T-cell (primary cell): ENCODE measurements at regions not wholly inside any gene's neighbourhood (a gene's known extent, or its start where the extent isn't known, plus 50 kb on each side); places are given as distances from the start of the nearest gene placed in this dataset.
A peak's percentile ranks its signal among the peaks of the same experiment; 100 is the strongest.

ENCODE experiments used
- ATAC-seq, 4 experiments: fragments of 200-7000 bp in 3 of 4; fragments of 150-1000 bp in 1 of 4; cut with Tn5 transposase; replicated peaks in 1 of 4; 1 replicate in 3 of 4; 2 replicates in 1 of 4; pipeline ENCODE4 v1.10.0; 2021; ENCODE audit warnings: moderate library complexity in 3 of 4, mild to moderate bottlenecking in 2 of 4, moderate number of reproducible peaks in 1 of 4
- CTCF ChIA-PET, 2 donors: fragments of 300-600 bp; sonication (Branson Sonifier 250); formaldehyde crosslinking; loops; one replicate each; lab custom pipeline; 2022; ENCODE audit warnings: antibody characterized with exemption in 2 of 2; lab: Charles Lee
- POLR2A ChIA-PET, 2 donors: fragments of 300-600 bp; sonication (Branson Sonifier 250); formaldehyde crosslinking; loops; one replicate each; lab custom pipeline; 2022; ENCODE audit warnings: antibody characterized with exemption in 2 of 2; lab: Charles Lee
- DNase-seq, 35 experiments: peaks; one replicate each; pipeline versions ENCODE4 v3.0.0 to v3.0.0-alpha.2; 2013 to 2023
- H3K27ac ChIP-seq: one replicate; pipeline ENCODE4 v1.5.1; 2013; ENCODE audit warnings: low read length
- H3K27me3 ChIP-seq, 2 experiments: replicated peaks in 1 of 2; 1 replicate in 1 of 2; 2 replicates in 1 of 2; pipeline versions ENCODE4 v1.6.1 to v1.7.0; 2013; ENCODE audit warnings: low read length in 1 of 2, mixed read lengths in 1 of 2; ENCODE audit not compliant: control insufficient read depth in 2 of 2, insufficient read depth in 2 of 2; ENCODE audit errors: extremely low read depth in 1 of 2
- H3K36me3 ChIP-seq, 2 donors: 1 replicate in 1 of 2; 2 replicates in 1 of 2; pipeline versions ENCODE4 v1.6.1 to v1.7.0; 2013; ENCODE audit warnings: low read length in 1 of 2; ENCODE audit not compliant: control insufficient read depth in 2 of 2, insufficient read depth in 1 of 2; ENCODE audit errors: extremely low read depth in 1 of 2
- H3K4me1 ChIP-seq, 2 experiments: 1 replicate in 1 of 2; 2 replicates in 1 of 2; pipeline versions ENCODE4 v1.6.1 to v1.7.0; 2013; ENCODE audit warnings: low read length in 2 of 2, mixed read lengths in 1 of 2; ENCODE audit not compliant: insufficient read depth in 2 of 2, control insufficient read depth in 1 of 2; ENCODE audit errors: extremely low read depth in 1 of 2
- H3K4me3 ChIP-seq, 2 donors: 1 replicate in 1 of 2; 2 replicates in 1 of 2; pipeline versions ENCODE4 v1.5.1 to v1.7.0; 2013; ENCODE audit warnings: mild to moderate bottlenecking in 2 of 2, low read length in 1 of 2, moderate library complexity in 1 of 2; ENCODE audit not compliant: control insufficient read depth in 1 of 2; ENCODE audit errors: extremely low read depth in 1 of 2
- H3K9me3 ChIP-seq: 2 replicates; pipeline ENCODE4 v1.7.0; 2013
- H3K27ac Mint-ChIP-seq, 2 donors: one replicate each; pipeline ENCODE4 v1.8.0; 2020 to 2021; ENCODE audit warnings: mild to moderate bottlenecking in 2 of 2, mixed read lengths in 2 of 2
- H3K27me3 Mint-ChIP-seq, 2 donors: one replicate each; pipeline ENCODE4 v1.8.0; 2021 to 2022; ENCODE audit warnings: mixed read lengths in 2 of 2
- H3K36me3 Mint-ChIP-seq: one replicate; pipeline ENCODE4 v1.8.0; 2021; ENCODE audit warnings: mixed read lengths
- H3K4me1 Mint-ChIP-seq, 3 donors: one replicate each; pipeline ENCODE4 v1.8.0; 2020 to 2022; ENCODE audit warnings: mixed read lengths in 3 of 3, mild to moderate bottlenecking in 1 of 3
- H3K4me3 Mint-ChIP-seq, 3 donors: one replicate each; pipeline ENCODE4 v1.8.0; 2020 to 2022; ENCODE audit warnings: mild to moderate bottlenecking in 3 of 3, mixed read lengths in 3 of 3, moderate library complexity in 3 of 3
- H3K9me3 Mint-ChIP-seq, 3 donors: one replicate each; pipeline ENCODE4 v1.8.0; 2020 to 2022; ENCODE audit warnings: mixed read lengths in 3 of 3
- WGBS: methylation state at CpG from one replicate; pipeline ENCODE4 v1.1.5; 2013; ENCODE audit warnings: missing lambda C conversion rate; ENCODE audit not compliant: insufficient coverage; 5-methylcytosine and 5-hydroxymethylcytosine counted together

DNA sequence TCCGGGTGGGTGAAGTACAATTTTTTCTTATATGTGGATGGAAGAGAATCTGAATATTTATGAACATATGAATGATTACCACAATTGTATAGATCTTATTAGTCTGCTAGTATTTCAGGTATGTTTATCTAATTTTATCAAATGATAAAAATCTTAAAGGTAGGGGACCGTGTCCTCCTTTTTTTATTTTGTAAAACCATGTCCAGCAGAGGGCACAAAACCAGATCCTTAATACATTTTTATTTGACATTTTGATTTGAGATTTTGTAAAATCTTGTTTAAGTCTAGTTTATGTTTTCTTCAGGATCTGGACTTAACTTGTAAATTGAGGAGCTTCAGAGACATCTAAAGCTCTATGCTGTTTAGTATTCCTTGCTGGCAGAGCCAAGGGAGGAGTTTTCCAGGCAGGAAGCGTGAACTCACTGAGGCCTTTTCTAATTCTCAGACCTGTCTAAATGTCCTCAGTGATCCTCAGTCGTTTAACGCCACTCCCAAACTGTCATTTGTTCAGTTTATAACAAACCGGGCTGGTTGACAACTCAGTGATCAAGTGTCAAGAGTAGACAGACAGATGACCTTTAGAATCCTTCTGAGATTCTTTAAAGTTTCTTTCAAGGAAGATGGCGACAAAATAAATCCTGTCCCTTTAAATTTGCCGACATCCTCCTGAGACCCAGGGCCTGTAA, 263.9 kb downstream of the KTN1 start:
- Histone ChIP-seq H3K27me3 (no peaks in the 10 kb centered on the region), H3K4me1 (no peaks in the 10 kb centered on the region), H3K9me3 (no peaks in the 10 kb centered on the region), H3K4me3 (no peak overlapping the region), H3K36me3 (no peaks in the 10 kb centered on the region), H3K27ac (no peak overlapping the region)
- ATAC-seq (no peak), DNase-seq (peak in 1 of 35 experiments; percentile 4)
- 86% methylated on average over 5 of the region's 8 CpGs for WGBS
- H3K4me1 Mint-ChIP-seq: no peaks in the 10 kb centered on the region
- no peak overlapping the region for H3K27ac Mint-ChIP-seq
- H3K9me3 Mint-ChIP-seq: no peaks in the 10 kb centered on the region
- H3K4me3 Mint-ChIP-seq: no peak overlapping the region
- H3K36me3 Mint-ChIP-seq: no peaks in the 10 kb centered on the region
- ChIA-PET CTCF (interaction anchor here (0.8 to 1.2 kb wide), 4 partner anchors 37 to 497 kb away, joined by 3 to 7 read pairs (median 4); partner anchors contain the start of gene PELI2 (in 1 of the 2)), POLR2A (no interaction called here)
- H3K27me3 Mint-ChIP-seq: no peaks in the 10 kb centered on the region

DNA sequence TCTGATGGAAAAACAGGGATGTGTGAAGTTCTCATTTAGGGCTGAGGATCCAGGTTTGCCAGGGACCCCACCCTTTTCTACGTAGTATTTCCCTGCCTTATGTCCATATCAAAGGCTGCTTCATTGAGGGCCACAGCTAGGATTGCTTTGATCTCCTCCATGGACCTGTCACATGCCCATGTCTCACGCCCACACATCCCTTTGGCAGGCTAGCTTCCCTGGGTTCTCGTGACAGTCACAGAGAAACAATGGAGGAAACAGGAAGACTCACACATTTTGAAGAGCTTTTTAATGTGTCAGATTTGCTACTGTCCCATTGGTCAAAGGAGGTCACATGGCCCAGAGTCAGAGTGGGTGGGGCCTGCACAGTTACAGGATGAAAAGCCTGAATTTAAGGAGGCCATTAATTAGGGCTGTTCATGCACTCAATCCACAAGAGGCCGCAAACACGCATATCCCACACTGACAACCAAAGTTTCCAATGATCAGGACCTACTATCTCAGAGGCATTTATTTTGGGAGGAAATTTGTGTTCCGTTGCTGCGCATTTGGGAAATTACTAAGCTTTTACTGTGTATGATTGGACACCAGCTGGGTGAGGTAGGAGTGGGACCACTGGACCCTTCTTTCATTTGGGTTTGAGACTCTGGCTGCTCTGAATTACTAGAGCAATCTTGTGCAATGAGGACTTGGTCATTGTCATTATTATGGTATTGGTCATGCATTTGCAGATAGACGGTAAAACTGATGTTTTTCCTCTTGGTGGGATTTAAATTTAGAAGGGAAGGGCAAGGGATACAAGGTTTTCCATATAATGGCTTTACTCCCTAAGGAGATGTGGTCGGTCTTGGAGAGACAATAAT, 266.2 kb downstream of the KTN1 start:
- ChIA-PET CTCF (interaction anchor here in 1 of 2 donors (0.6 kb wide), 1 partner anchor 407 kb away, joined by 3 read pairs; no protein-coding TSS in a partner anchor), POLR2A (no interaction called here)
- H3K27me3 Mint-ChIP-seq: no peaks in the 10 kb centered on the region
- H3K4me3 Mint-ChIP-seq: no peak overlapping the region
- ATAC-seq (no peak), DNase-seq (no peak)
- Histone ChIP-seq H3K4me1 (no peaks in the 10 kb centered on the region), H3K27ac (no peak overlapping the region), H3K4me3 (no peak overlapping the region), H3K9me3 (no peaks in the 10 kb centered on the region), H3K27me3 (no peaks in the 10 kb centered on the region), H3K36me3 (no peaks in the 10 kb centered on the region)
- H3K4me1 Mint-ChIP-seq: no peaks in the 10 kb centered on the region
- H3K36me3 Mint-ChIP-seq: no peaks in the 10 kb centered on the region
- H3K9me3 Mint-ChIP-seq: no peaks in the 10 kb centered on the region
- WGBS: 75% methylated on average over 4 of the region's 9 CpGs
- no peak overlapping the region for H3K27ac Mint-ChIP-seq

DNA sequence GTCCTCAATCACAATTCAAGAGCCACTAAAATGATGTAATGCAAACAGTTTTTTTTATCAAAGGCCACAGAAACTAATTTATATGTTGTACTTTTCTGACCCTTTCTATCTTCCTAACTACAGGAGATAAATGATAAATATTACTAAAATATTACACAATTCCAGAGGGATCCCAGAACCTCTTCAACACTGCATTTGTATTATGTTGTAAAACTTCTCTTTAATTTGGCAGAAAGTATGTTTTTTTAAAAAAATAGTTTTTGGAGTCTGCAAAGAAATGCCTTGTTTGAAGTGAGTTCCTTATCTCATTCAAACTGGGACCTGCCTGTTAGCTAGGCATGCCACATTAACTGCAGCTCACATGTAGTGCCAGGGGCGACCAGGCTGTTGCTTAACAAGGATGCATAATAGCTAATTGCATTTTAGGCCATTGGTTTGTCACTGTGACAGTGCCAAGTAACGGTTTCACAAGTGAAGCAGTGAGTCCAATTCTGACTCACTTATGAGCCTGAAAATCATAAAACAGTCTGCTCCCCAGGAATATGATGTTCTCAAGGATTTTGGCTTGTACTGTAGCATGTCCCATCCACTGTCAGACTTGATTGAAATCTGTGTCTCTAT, 266.9 kb downstream of the KTN1 start:
- Histone ChIP-seq H3K9me3 (no peaks in the 10 kb centered on the region), H3K27ac (no peak overlapping the region), H3K27me3 (no peaks in the 10 kb centered on the region), H3K4me1 (no peaks in the 10 kb centered on the region), H3K4me3 (no peak overlapping the region), H3K36me3 (no peaks in the 10 kb centered on the region)
- ChIA-PET POLR2A (no interaction called here), CTCF (no interaction called here)
- Mint-ChIP-seq H3K9me3 (no peaks in the 10 kb centered on the region), H3K36me3 (no peaks in the 10 kb centered on the region), H3K4me1 (no peaks in the 10 kb centered on the region), H3K27ac (no peak overlapping the region), H3K4me3 (no peak overlapping the region), H3K27me3 (peaks cover 0 to 1% of the 10 kb centered on the region in 2 donors)
- no peak for DNase-seq
- WGBS: 44% methylated on average over 2 of the region's 2 CpGs
- no peak for ATAC-seq

DNA sequence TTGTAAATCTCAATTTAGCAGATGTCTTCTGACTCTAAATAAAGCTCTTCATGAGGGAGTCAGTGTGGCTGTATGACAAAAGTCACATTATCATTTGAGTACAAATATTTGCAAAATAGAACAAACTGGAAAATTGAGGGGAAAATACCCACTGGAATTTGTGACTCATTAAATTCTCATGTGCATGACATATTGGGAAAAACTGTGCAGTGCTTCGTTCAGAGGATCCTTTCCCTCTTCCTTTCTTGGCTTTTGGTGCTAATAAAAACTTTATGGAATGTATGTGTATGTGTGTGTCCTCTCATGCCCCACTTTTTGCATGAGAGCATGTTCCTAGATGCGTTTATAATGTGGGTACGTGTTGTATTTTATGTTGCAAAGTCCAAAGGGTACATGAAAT, 267.8 kb downstream of the KTN1 start:
- H3K9me3 Mint-ChIP-seq: no peaks in the 10 kb centered on the region
- CTCF ChIA-PET: no interaction called here
- H3K4me3 Mint-ChIP-seq: no peak overlapping the region
- no peaks in the 10 kb centered on the region for H3K4me1 Mint-ChIP-seq
- H3K27me3 ChIP-seq: no peaks in the 10 kb centered on the region
- no peaks in the 10 kb centered on the region for H3K36me3 Mint-ChIP-seq
- no peaks in the 10 kb centered on the region for H3K36me3 ChIP-seq
- DNase-seq (no peak), ATAC-seq (no peak)
- no peaks in the 10 kb centered on the region for H3K9me3 ChIP-seq
- H3K27me3 Mint-ChIP-seq: peaks cover 0 to 1% of the 10 kb centered on the region in 2 donors
- POLR2A ChIA-PET: no interaction called here
- 40% methylated on average over 1 of the region's 3 CpGs for WGBS
- no peaks in the 10 kb centered on the region for H3K4me1 ChIP-seq
- no peak overlapping the region for H3K27ac Mint-ChIP-seq
- no peak overlapping the region for H3K4me3 ChIP-seq
- H3K27ac ChIP-seq: no peak overlapping the region

DNA sequence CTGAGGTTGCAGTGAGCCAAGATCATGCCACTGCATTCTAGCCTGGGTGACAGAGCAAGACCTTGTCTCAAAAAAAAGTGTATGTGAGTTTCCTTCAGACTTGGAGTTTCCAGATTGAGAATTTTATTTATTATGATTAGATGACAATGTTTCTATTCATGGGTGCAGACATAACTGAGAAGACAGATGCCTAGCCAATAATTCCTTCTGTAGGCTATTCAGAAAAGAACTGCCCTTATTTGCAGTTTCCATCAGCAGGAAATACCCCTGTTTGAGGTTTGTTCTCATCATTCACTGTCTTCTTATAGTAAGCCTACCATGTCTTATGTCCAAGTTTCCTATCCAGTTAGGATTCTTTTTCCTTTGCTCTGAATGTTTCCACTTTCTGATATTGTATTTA, 269.0 kb downstream of the KTN1 start:
- H3K27me3 Mint-ChIP-seq: peaks cover 0 to 1% of the 10 kb centered on the region in 2 donors

DNA sequence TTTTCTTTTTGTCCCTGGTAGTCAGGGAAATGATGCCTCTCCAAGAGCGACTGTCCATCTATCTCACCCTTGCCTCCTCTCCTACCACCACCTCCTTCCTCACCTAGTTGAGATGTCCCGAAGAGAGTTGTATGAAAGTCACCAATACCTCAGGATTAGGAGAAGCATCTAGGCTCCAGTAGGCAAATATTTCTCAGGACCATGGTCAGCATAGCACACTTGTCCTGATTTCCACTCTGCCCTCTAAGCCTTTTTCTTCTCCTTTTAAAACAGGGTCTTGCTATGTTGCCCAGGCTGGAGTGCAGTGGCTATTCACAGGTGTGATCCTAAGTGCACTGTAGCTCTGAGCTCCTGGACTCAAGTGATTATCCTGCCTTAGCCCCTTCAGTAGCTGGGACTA, 268.4 kb upstream of the PELI2 start:
- Mint-ChIP-seq H3K36me3 (no peaks in the 10 kb centered on the region), H3K27ac (no peak overlapping the region), H3K4me3 (no peak overlapping the region), H3K4me1 (no peaks in the 10 kb centered on the region), H3K9me3 (no peaks in the 10 kb centered on the region), H3K27me3 (peaks cover 0 to 1% of the 10 kb centered on the region in 2 donors)
- POLR2A ChIA-PET: no interaction called here
- DNase-seq (no peak), ATAC-seq (no peak)
- no peaks in the 10 kb centered on the region for H3K4me1 ChIP-seq
- no peak overlapping the region for H3K4me3 ChIP-seq
- CTCF ChIA-PET: no interaction called here
- no peaks in the 10 kb centered on the region for H3K36me3 ChIP-seq
- 70% methylated on average over 2 of the region's 2 CpGs for WGBS
- no peak overlapping the region for H3K27ac ChIP-seq
- no peaks in the 10 kb centered on the region for H3K27me3 ChIP-seq
- H3K9me3 ChIP-seq: no peaks in the 10 kb centered on the region

More for the DNA sequence above, 269.0 kb downstream of the KTN1 start:
- Mint-ChIP-seq H3K4me1 (no peaks in the 10 kb centered on the region), H3K36me3 (no peaks in the 10 kb centered on the region), H3K27ac (no peak overlapping the region), H3K9me3 (no peaks in the 10 kb centered on the region), H3K4me3 (no peak overlapping the region)
- H3K36me3 ChIP-seq: no peaks in the 10 kb centered on the region
- H3K9me3 ChIP-seq: no peaks in the 10 kb centered on the region
- no peaks in the 10 kb centered on the region for H3K4me1 ChIP-seq
- H3K27me3 ChIP-seq: no peaks in the 10 kb centered on the region
- ChIA-PET POLR2A (no interaction called here), CTCF (no interaction called here)
- H3K4me3 ChIP-seq: no peak overlapping the region
- no peak overlapping the region for H3K27ac ChIP-seq
- no peak for ATAC-seq
- DNase-seq: no peak
